ENCODE measurements at regions not wholly inside any gene's neighbourhood (a gene's known extent, or its start where the extent isn't known, plus 50 kb on each side); places are given as distances from the start of the nearest gene placed in this dataset.

DNA sequence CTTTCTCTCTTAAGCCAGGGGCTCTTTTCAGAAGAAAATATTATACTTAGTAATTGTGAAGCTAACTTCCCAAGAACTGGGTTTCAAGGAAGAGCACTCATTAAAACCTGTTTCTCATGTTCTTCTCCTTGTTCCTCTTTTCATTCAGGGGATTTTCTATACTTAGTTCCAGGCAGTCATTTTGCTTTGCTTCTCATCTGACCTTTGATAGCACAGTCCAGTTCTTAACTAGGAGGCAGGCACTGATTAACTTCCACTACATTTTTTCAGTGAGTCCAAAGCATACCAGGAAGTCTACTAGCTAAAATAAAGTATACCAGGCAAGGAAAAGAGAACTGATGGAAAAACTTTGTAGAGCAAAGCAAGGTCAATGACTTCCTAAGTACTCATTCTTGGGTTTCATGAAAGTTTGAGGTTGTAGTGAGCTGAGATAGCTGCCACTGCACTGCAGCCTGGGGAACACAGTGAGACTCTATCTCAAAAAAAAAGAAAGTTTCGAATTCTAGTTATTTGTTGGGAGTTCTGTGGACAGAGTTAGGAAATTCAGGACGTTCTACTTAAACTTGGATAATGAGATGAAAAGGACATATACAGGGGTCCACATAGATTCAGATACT, 190.1 kb upstream of the HS3ST1 start:
- TF ChIP-seq EZH2 (optimal IDR thresholded peaks at IDR 0.05; ENCODE audit: low read depth, low read length) (no peak), CTCF (IDR thresholded peaks at IDR 0.05; ENCODE audit: low read length) (no peak)
